HL-60 (cell line): ENCODE measurements at regions not wholly inside any gene's neighbourhood (a gene's known extent, or its start where the extent isn't known, plus 50 kb on each side); places are given as distances from the start of the nearest gene placed in this dataset.

Experiments used
- GABPA ChIP-seq: IDR thresholded peaks from 2 replicates; pipeline ENCODE4 v1.6.1; 2012; ENCODE audit warnings: low read depth
- POLR2AphosphoS5 ChIP-seq: IDR thresholded peaks from 2 replicates; pipeline ENCODE4 v1.6.1; 2012; ENCODE audit warnings: low read depth
- SPI1 ChIP-seq: IDR thresholded peaks from 2 replicates; pipeline ENCODE4 v1.6.1; 2012; ENCODE audit warnings: low read depth, mild to moderate bottlenecking, borderline replicate concordance
- TF ChIP-seq, protein P1 (sequence below): IDR thresholded peaks from one replicate; pipeline ENCODE4 v1.5.1; 2011; ENCODE audit warnings: low read length, control low read depth, inconsistent platforms; ENCODE audit not compliant: insufficient read depth
- TF ChIP-seq, protein P2 (sequence below): IDR thresholded peaks from 2 replicates; pipeline ENCODE4 v1.6.1; 2012; ENCODE audit warnings: low read depth; ENCODE audit not compliant: insufficient replicate concordance

DNA sequence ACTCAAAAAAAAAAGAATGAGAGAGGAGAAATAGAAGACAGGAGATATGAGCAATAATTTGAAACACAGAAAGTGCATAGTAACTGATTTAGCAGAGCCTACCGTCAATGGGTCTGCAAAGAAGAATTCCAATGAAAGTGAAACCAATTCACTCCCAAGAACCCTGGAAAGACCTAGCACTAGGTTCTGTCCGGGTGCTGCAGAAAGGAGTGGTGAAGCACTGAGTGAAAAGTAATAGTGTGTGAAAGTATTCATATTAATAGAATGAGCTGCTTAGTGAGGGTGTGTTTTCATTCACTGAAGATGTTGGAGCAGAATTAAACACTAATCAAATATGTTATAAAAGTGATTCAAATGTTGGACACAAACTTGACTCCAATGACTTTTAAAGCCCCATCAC, 51.3 kb upstream of the SLC30A5 start:
- TF ChIP-seq, protein P1, sequence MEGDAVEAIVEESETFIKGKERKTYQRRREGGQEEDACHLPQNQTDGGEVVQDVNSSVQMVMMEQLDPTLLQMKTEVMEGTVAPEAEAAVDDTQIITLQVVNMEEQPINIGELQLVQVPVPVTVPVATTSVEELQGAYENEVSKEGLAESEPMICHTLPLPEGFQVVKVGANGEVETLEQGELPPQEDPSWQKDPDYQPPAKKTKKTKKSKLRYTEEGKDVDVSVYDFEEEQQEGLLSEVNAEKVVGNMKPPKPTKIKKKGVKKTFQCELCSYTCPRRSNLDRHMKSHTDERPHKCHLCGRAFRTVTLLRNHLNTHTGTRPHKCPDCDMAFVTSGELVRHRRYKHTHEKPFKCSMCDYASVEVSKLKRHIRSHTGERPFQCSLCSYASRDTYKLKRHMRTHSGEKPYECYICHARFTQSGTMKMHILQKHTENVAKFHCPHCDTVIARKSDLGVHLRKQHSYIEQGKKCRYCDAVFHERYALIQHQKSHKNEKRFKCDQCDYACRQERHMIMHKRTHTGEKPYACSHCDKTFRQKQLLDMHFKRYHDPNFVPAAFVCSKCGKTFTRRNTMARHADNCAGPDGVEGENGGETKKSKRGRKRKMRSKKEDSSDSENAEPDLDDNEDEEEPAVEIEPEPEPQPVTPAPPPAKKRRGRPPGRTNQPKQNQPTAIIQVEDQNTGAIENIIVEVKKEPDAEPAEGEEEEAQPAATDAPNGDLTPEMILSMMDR = no peak
- TF ChIP-seq POLR2AphosphoS5 (no peak), GABPA (no peak), SPI1 (no peak)
- TF ChIP-seq, protein P2, sequence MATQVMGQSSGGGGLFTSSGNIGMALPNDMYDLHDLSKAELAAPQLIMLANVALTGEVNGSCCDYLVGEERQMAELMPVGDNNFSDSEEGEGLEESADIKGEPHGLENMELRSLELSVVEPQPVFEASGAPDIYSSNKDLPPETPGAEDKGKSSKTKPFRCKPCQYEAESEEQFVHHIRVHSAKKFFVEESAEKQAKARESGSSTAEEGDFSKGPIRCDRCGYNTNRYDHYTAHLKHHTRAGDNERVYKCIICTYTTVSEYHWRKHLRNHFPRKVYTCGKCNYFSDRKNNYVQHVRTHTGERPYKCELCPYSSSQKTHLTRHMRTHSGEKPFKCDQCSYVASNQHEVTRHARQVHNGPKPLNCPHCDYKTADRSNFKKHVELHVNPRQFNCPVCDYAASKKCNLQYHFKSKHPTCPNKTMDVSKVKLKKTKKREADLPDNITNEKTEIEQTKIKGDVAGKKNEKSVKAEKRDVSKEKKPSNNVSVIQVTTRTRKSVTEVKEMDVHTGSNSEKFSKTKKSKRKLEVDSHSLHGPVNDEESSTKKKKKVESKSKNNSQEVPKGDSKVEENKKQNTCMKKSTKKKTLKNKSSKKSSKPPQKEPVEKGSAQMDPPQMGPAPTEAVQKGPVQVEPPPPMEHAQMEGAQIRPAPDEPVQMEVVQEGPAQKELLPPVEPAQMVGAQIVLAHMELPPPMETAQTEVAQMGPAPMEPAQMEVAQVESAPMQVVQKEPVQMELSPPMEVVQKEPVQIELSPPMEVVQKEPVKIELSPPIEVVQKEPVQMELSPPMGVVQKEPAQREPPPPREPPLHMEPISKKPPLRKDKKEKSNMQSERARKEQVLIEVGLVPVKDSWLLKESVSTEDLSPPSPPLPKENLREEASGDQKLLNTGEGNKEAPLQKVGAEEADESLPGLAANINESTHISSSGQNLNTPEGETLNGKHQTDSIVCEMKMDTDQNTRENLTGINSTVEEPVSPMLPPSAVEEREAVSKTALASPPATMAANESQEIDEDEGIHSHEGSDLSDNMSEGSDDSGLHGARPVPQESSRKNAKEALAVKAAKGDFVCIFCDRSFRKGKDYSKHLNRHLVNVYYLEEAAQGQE = no peak
